Hematopoietic multipotent progenitor cell (in vitro differentiated cells): ENCODE measurements at regions not wholly inside any gene's neighbourhood (a gene's known extent, or its start where the extent isn't known, plus 50 kb on each side); places are given as distances from the start of the nearest gene placed in this dataset.
"Not testable (repeated sequence)": the region's sequence is repeated elsewhere in the genome, so short reads cannot be mapped to it uniquely, and the experiment has no call there.

ENCODE experiments used
- DNase-seq, 3 donors: peaks; one replicate each; pipeline ENCODE4 v3.0.0-alpha.2; 2011 to 2015; ENCODE audit warnings: low read depth in 2 of 3, low spot score in 2 of 3

- not testable (repeated sequence) for DNase-seq
Measured at GRCh38 chr1:815147-815922, 108.4 kb upstream of the SAMD11 start.

- DNase-seq = peak in 2 of 3 donors; percentile 10 to 44
Measured at GRCh38 chr1:817071-817599, 106.6 kb upstream of the SAMD11 start.

- DNase-seq = not testable (repeated sequence)
Measured at GRCh38 chr1:817658-818617, 105.8 kb upstream of the SAMD11 start.

DNA sequence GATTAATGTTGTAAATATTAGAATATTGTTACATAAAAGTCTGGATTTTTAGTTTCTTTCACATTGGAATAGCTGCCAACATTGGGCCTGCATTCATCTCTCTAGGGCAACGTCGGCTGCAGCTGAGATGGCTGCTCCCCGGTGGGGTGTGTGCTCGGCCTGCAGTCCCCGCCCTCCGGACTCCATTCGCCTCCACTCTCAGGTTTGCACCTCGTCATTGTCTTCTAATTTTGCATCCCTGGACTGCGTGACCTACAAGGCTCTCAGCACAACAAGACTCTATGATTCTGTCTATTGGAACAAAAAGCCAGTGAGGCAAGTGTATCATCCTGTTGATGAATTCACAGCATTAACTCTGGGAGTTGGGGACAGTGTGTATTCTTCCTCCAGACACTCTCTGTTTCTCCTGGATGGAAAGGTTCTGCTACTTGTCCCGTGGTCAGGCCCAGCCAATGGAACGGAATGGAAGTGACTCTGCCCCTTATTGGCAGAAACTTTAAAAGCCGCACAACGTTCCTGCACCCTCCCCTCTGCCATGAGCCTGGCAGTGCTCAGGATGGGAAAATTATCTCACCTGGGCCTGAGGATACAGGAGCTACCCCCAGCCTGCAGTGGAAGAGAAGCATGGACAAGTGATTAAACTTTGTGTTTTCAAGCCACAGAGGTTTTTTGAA, 105.0 kb upstream of the SAMD11 start:
- DNase-seq = no peak

GRCh38 chr1:820962-821361, 102.8 kb upstream of the SAMD11 start:
- DNase-seq = no peak

GRCh38 chr1:826808-827207, 96.9 kb upstream of the SAMD11 start:
- DNase-seq = peak in 1 of 3 donors; percentile 6

- DNase-seq = peak; percentile 71 to 89 (median 87)
Measured at GRCh38 chr1:827211-828063, 96.3 kb upstream of the SAMD11 start.

DNA sequence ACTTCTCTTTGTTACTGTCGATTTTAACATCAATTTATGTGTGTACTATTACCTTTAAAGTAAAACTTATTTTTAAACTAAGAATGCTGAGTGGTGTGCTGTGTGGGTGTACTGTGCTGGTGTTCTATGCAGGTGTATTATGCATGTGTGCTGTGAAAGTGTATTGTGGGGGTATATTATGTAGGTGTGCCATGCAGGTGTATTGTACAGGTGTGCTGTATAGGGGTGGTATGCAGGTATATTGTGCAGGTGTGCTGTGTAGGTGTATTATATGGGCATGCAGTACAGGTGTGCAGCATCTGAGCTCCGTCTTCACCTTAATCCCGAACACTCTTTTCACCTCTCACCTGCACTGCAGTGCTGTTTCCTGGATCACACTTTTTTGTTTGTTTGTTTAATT, 94.4 kb upstream of the SAMD11 start:
- not testable (repeated sequence) for DNase-seq

GRCh38 chr1:829932-830331, 93.8 kb upstream of the SAMD11 start:
- not testable (repeated sequence) for DNase-seq

GRCh38 chr1:830750-831149, 93.0 kb upstream of the SAMD11 start:
- not testable (repeated sequence) for DNase-seq

DNA sequence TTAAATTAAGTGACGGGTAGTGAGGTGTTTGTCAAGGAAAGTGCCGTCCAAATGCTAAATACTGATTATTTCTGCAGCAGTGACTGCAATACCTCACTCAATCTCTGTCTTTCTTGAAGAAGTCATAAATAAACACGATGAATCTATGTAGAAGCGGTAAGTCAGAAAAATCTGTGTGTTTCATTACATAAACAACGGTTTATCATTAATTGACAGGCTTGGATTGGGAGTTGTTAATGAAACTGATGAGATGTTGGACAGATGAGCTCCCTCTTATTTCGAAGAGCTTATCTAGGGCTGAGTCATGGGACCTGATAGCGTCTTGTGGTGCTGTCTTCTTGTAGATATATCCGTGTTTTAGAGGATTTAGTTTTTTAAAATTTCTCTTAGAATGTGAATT, 92.2 kb upstream of the SAMD11 start:
- no peak for DNase-seq

DNA sequence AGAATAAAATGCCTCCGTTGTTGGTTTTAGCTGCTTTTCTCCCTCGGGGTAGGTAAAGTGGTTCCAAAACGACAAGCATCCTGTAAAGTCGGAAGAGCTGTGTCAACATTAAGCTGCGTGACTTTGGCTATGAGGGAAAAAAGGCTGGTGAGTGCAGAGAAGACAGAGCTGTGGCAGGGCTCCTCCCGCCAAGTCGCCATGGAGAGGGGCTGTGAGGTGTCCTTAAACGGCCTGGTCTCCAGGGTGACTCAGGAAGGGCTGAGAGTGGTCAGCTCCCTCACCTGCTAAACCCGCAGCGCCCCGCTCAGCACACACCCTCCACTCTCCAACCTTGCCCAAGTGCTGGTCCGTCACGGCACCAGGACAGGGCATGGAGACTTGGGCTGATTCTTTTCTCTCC, 91.6 kb upstream of the SAMD11 start:
- no peak for DNase-seq

DNA sequence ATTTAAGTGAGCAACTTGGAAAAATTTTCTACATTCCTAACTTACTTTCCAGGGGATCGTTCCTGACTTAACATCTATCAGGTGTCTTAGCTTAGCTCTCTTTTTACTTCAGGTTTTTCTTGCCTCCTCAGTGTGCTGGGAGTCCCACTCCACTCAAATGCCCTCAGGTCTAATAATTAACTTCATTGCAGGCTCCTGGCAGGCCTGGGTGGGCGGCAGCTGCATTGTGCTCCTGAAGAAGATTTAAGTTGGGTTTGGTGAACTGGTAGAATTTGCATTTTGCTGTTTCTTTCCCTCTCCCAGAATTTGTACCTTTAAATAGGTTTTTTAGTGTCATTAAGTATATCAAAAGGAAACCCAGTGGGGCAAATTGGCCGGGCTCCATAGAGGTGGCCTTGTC, 90.5 kb upstream of the SAMD11 start:
- not testable (repeated sequence) for DNase-seq

- DNase-seq = not testable (repeated sequence)
Measured at GRCh38 chr1:835509-835908, 88.2 kb upstream of the SAMD11 start.

GRCh38 chr1:837601-838000, 86.1 kb upstream of the SAMD11 start:
- DNase-seq = not testable (repeated sequence)

DNA sequence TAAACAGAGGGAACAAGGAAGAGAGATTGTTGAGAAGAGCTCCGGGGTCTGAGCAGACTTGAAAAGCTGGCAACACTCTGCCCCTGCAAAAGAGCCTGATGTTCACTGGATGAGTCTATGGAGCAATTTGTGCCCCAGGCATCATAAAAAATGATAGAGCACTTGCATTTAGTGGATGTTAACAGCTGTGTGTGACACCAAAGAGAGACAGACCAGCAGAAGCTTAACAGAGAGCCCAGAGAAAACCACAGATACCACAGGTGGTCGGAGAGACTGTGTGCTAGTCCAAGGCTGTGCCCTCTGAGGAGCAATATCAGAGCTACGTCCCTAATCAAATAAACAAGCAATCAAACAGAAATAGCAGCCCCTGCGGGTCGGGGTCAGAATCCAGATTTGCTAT, 85.4 kb upstream of the SAMD11 start:
- DNase-seq = peak in 2 of 3 donors; percentile 14 to 15

DNA sequence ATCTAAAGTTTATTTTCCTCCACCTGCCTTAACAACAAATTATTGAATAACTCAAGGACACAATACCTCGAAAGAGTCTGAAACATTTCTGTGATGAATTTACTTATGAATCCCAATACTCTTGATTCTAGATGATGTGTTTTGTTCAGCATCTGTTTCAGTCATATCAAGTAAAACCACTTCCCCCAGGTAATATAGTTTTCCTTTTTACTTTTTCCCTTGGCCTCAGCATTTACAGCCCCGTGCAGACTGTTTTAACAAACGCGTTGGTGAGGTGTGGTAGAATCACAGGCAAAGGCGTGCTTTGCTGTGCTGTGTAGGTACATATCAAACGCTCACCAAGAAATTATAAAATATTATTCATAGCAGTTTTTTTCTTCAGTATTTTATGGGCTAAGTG, 83.1 kb upstream of the SAMD11 start:
- not testable (repeated sequence) for DNase-seq

- not testable (repeated sequence) for DNase-seq
Measured at GRCh38 chr1:841671-842425, 81.9 kb upstream of the SAMD11 start.

DNA sequence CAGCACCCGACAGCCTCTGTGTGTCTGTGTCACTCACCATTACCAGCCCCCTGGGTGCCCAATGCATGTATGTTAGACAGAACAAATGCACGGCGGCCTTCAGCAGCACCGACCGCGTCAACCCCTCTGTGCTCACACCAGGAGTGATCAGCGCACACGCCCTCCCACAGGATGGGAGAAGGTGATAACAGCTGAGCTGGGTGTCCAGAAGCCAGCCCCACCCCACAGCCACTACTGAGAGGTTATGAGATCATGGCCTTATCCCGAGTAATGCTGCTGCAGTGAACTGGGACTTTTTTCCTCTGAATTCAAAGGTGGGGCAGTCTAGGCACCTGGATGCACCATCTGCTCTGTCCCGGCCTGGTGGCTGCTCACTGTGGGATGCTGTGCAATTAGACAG, 80.9 kb upstream of the SAMD11 start:
- not testable (repeated sequence) for DNase-seq
